AG04449 (cell line): ENCODE measurements at regions not wholly inside any gene's neighbourhood (a gene's known extent, or its start where the extent isn't known, plus 50 kb on each side); places are given as distances from the start of the nearest gene placed in this dataset.

Source experiments
- CTCF ChIA-PET: fragments of 350-600 bp; formaldehyde crosslinking; extraction: SDS; loops from one replicate; lab custom pipeline; 2021; ENCODE audit warnings: antibody characterized with exemption; lab: Yijun Ruan, JAX
- POLR2A ChIA-PET: fragments of 400-600, 350-600 bp; formaldehyde crosslinking; extraction: SDS; loops from one replicate; lab custom pipeline; 2020; ENCODE audit warnings: antibody characterized with exemption, inconsistent platforms; lab: Yijun Ruan, JAX
- DNase-seq: peaks from one replicate; pipeline ENCODE4 v3.0.0-alpha.2; 2010; ENCODE audit warnings: low read depth, low spot score
- H3K4me3 ChIP-seq: 2 replicates; pipeline ENCODE4 v1.5.1; 2011; ENCODE audit warnings: low read depth, mild to moderate bottlenecking, control low read depth, low read length
- TF ChIP-seq, protein P1 (sequence below): IDR thresholded peaks from one replicate; pipeline ENCODE4 v1.5.1; 2011; ENCODE audit warnings: mild to moderate bottlenecking, moderate library complexity, low read length, control low read depth, inconsistent platforms; ENCODE audit not compliant: insufficient read depth; ENCODE audit errors: missing control alignments

DNA sequence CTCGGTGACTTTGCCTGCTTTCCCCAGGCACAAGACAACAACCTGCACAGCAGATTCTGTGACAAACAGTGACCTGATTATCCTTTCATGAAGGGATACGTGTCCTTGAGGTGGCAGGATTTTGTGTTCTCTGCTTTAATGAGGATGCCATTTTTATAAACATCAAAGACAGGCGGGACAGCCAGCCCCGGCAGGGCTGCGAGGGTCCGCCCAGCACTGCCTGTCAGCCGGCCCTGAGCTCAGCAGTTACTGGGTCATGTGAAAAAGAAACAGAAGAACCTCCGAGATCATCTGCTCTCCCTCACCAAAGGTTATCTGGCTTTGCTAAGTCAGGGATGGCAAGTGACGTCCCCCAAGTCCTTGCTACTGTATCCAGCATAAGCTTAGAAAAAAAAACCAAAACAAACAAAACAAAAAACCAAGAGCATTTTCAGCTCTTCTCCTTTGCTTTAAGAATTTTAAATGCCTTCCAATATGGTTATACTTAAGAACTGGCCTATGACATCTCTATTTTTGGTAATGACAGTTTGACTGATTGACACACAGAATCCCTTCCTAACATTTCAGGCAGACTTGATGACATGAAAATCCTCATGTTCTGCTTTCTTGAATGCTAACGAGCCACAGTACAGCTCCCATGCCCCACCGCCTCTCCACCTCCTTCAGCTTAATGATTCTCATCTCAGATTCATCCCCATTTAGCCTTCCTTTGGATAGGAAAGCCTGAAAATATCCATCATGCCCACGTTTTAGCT lies 666.6 kb upstream of the ARGLU1 start:
- TF ChIP-seq, protein P1, sequence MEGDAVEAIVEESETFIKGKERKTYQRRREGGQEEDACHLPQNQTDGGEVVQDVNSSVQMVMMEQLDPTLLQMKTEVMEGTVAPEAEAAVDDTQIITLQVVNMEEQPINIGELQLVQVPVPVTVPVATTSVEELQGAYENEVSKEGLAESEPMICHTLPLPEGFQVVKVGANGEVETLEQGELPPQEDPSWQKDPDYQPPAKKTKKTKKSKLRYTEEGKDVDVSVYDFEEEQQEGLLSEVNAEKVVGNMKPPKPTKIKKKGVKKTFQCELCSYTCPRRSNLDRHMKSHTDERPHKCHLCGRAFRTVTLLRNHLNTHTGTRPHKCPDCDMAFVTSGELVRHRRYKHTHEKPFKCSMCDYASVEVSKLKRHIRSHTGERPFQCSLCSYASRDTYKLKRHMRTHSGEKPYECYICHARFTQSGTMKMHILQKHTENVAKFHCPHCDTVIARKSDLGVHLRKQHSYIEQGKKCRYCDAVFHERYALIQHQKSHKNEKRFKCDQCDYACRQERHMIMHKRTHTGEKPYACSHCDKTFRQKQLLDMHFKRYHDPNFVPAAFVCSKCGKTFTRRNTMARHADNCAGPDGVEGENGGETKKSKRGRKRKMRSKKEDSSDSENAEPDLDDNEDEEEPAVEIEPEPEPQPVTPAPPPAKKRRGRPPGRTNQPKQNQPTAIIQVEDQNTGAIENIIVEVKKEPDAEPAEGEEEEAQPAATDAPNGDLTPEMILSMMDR: no peak
- ChIA-PET POLR2A (no interaction called here), CTCF (no interaction called here)
- H3K4me3 ChIP-seq: no peak overlapping the region
- DNase-seq: no peak

GRCh38 chr13:107233541-107233940 lies 665.6 kb upstream of the ARGLU1 start:
- ChIA-PET CTCF (no interaction called here), POLR2A (no interaction called here)
- TF ChIP-seq, protein P1: no peak
- no peak overlapping the region for H3K4me3 ChIP-seq
- no peak for DNase-seq

GRCh38 chr13:107231944-107232343 lies 664.0 kb upstream of the ARGLU1 start:
- CTCF ChIA-PET: no interaction called here
- POLR2A ChIA-PET: no interaction called here
- no peak for DNase-seq

DNA sequence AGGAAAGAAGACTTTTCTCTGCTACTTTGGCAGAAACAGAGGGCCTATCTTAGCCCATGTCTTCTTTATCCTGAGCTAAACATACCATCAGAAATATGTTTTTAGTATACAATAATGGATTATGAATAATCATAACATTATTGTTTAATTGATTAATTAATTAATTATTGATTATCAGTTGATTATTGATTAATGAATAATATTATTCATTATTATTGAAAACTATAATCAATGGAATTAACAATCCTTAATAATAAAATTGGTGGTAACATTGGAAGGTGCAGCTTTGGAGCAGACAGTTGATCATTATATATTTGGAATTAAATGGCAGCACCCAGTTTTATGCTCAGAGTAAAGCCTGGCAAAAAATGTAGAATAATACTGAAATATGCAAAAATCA lies 655.9 kb upstream of the ARGLU1 start:
- ChIA-PET POLR2A (no interaction called here), CTCF (no interaction called here)
- H3K4me3 ChIP-seq: no peak overlapping the region
- no peak for DNase-seq
- TF ChIP-seq, protein P1: no peak

More at GRCh38 chr13:107231944-107232343, 664.0 kb upstream of the ARGLU1 start:
- H3K4me3 ChIP-seq: no peak overlapping the region
- TF ChIP-seq, protein P1: no peak

DNA sequence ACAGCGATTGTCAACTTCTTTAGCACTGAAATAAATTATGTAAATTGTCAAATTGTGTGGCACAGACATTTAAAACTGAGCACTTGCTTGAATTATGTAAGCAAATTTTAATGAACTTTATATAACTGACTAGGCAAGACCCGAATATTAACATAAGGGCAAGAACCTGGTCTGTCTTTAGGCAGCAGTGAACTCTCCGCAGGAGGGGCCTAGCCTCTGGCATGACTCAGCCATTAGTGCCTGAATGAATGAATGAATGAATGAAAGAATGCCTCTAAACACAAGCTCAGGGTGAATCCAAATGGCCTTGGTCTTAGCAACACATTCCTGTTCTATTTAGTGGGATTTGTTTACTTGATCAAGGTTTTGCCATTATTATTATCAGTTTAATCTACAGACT lies 654.7 kb upstream of the ARGLU1 start:
- no peak overlapping the region for H3K4me3 ChIP-seq
- ChIA-PET POLR2A (no interaction called here), CTCF (no interaction called here)
- DNase-seq: no peak
- TF ChIP-seq, protein P1: no peak

GRCh38 chr13:107220245-107220644 lies 652.3 kb upstream of the ARGLU1 start:
- no peak for DNase-seq
- H3K4me3 ChIP-seq: no peak overlapping the region
- CTCF ChIA-PET: no interaction called here
- POLR2A ChIA-PET: no interaction called here
- TF ChIP-seq, protein P1: no peak
